ENCODE measurements at regions not wholly inside any gene's neighbourhood (a gene's known extent, or its start where the extent isn't known, plus 50 kb on each side); places are given as distances from the start of the nearest gene placed in this dataset.

DNA sequence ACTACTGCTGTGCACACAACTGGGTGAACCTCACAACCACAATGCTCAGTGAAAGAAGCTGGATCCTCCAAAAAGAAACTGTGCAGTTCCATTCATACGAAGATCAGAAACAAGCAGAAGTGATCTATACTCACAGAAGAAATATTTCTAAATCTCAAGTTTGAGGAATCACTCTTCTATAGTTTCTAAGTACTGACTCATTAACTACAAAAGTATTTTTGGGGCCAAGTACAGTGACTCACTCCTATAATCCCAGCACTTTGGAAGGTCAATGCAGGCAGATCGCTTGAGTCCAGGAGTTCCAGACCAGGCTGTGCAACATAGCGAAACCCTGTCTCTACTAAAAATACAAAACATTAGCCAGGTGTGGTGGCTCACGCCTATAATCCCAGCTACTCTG lies 51.3 kb upstream of the RELL1 start:
- no peak for DNase-seq
